Panc1 (cell line): ENCODE measurements at regions not wholly inside any gene's neighbourhood (a gene's known extent, or its start where the extent isn't known, plus 50 kb on each side); places are given as distances from the start of the nearest gene placed in this dataset.

Experiments
- ATAC-seq: fragments of 200-7000 bp; cut with Tn5 transposase; 2 replicates; pipeline ENCODE4 v1.9.1; 2020; ENCODE audit warnings: mild to moderate bottlenecking, moderate library complexity
- BruUV-seq: library from RNA; stranded (reverse); fragments of 400-500 nt; replicated peaks from 2 replicates; lab custom pipeline; 2021; lab: Mats Ljungman, UMichigan
- CTCF ChIA-PET: fragments of 300-600 bp; sonication (Branson Sonifier 250); formaldehyde crosslinking; loops from one replicate; lab custom pipeline; 2022; ENCODE audit warnings: antibody characterized with exemption; lab: Charles Lee
- POLR2A ChIA-PET: fragments of 300-600 bp; sonication (Branson Sonifier 250); formaldehyde crosslinking; loops from one replicate; lab custom pipeline; 2022; ENCODE audit warnings: antibody characterized with exemption; lab: Charles Lee
- DNase-seq: peaks from one replicate; pipeline ENCODE4 v3.0.0-alpha.2; 2010; ENCODE audit warnings: low read depth, low spot score
- H3K27ac ChIP-seq: 2 replicates; pipeline ENCODE4 v1.5.1; 2011; ENCODE audit warnings: mild to moderate bottlenecking, low read length, inconsistent platforms
- H3K27me3 ChIP-seq: fragments of 200-500 bp; sonication (Bioruptor generic); 2 replicates; pipeline ENCODE4 v1.6.0; 2014; ENCODE audit warnings: low read length, inconsistent platforms; ENCODE audit not compliant: control insufficient read depth, insufficient read depth
- H3K36me3 ChIP-seq: fragments of 200-500 bp; sonication (Bioruptor generic); 2 replicates; pipeline ENCODE4 v1.5.1; 2014; ENCODE audit warnings: inconsistent platforms, mild to moderate bottlenecking, low read length, moderate library complexity; ENCODE audit not compliant: control insufficient read depth, insufficient read depth
- H3K4me1 ChIP-seq: 2 replicates; pipeline ENCODE4 v1.5.1; 2011; ENCODE audit warnings: inconsistent platforms, mild to moderate bottlenecking, low read length, moderate library complexity; ENCODE audit not compliant: control insufficient read depth, insufficient read depth
- H3K4me3 ChIP-seq, 2 experiments: 2 replicates each; pipeline ENCODE4 v1.5.1; 2011 to 2012; ENCODE audit warnings: low read depth in 2 of 2, low read length in 2 of 2, mild to moderate bottlenecking in 2 of 2, inconsistent platforms in 1 of 2, moderate library complexity in 1 of 2
- H3K9me3 ChIP-seq: fragments of 200-500 bp; sonication (Bioruptor generic); 2 replicates; pipeline ENCODE4 v1.5.1; 2014; ENCODE audit warnings: low read depth, mild to moderate bottlenecking, inconsistent platforms, low read length, moderate library complexity; ENCODE audit not compliant: control insufficient read depth, insufficient read depth
- CTCF ChIP-seq: fragments of 450-650 bp; IDR thresholded peaks from 2 replicates; pipeline ENCODE4 v1.5.1; 2017; ENCODE audit warnings: mild to moderate bottlenecking
- POLR2AphosphoS5 ChIP-seq: IDR thresholded peaks from 2 replicates; pipeline ENCODE4 v1.6.1; 2012; ENCODE audit warnings: mild to moderate bottlenecking, low read depth, low read length, moderate library complexity
- REST ChIP-seq, 2 experiments: IDR thresholded peaks; 2 replicates each; pipeline ENCODE4 v1.6.1; 2011 to 2012; ENCODE audit warnings: low read depth in 2 of 2, control low read depth in 1 of 2, low read length in 1 of 2, mild to moderate bottlenecking in 1 of 2, moderate library complexity in 1 of 2; ENCODE audit not compliant: insufficient read depth in 1 of 2
- SIN3A ChIP-seq: IDR thresholded peaks from 2 replicates; pipeline ENCODE4 v1.6.1; 2012; ENCODE audit warnings: low read depth, mild to moderate bottlenecking, low read length, moderate library complexity, borderline replicate concordance; ENCODE audit not compliant: insufficient read depth
- TCF7L2 ChIP-seq: IDR thresholded peaks from 2 replicates; pipeline ENCODE4 v1.6.1; 2011; ENCODE audit warnings: mild to moderate bottlenecking, low read depth, low read length, inconsistent platforms
- in situ Hi-C: cut with HindIII; loops from 2 replicates; pipeline ENCODE4 v1.10.0; 2016; ENCODE audit warnings: low sequenced_read_pairs, low pct_unique_long_range_greater_than_20kb
- intact Hi-C: fragments of 100-400 bp; cut with micrococcal nuclease; formaldehyde crosslinking; loops from one replicate; pipeline ENCODE4 v1.10.0; 2022; ENCODE audit not compliant: unreplicated experiment

GRCh38 chr10:128710098-128710797 is 584.0 kb upstream of the MKI67 start:
- Histone ChIP-seq H3K4me3 (no peak overlapping the region), H3K27me3 (no peaks in the 10 kb centered on the region), H3K4me1 (no peaks in the 10 kb centered on the region), H3K36me3 (no peaks in the 10 kb centered on the region), H3K9me3 (no peaks in the 10 kb centered on the region), H3K27ac (no peak overlapping the region)
- in situ Hi-C loops = no loop called here
- intact Hi-C loops = no loop called here
- ATAC-seq (no peak), DNase-seq (no peak)
- ChIA-PET POLR2A (no interaction called here), CTCF (no interaction called here)
- TF ChIP-seq REST (IDR thresholded peaks at IDR 0.05; ENCODE audit: insufficient read depth in 1 of 2, low read depth in 2 of 2, low read length in 1 of 2) = no peak
- TF ChIP-seq CTCF = no peak
- no peak for TF ChIP-seq SIN3A
- no peak for TF ChIP-seq POLR2AphosphoS5
- BruUV-seq = no TSS peak

- no peak for TF ChIP-seq REST (IDR thresholded peaks at IDR 0.05; ENCODE audit: insufficient read depth in 1 of 2, low read depth in 2 of 2, low read length in 1 of 2)
- no peak for TF ChIP-seq POLR2AphosphoS5
- TF ChIP-seq CTCF = no peak
- no peak for TF ChIP-seq TCF7L2
- TF ChIP-seq SIN3A = no peak
- Histone ChIP-seq H3K4me1 (no peaks in the 10 kb centered on the region), H3K36me3 (no peaks in the 10 kb centered on the region), H3K27ac (no peak overlapping the region), H3K27me3 (no peaks in the 10 kb centered on the region), H3K4me3 (no peak overlapping the region), H3K9me3 (no peaks in the 10 kb centered on the region)
- in situ Hi-C loops (no loop called here), intact Hi-C loops (no loop called here)
- ChIA-PET CTCF (interaction anchor here (0.6 kb wide), 1 partner anchor 1730 kb away, joined by 7 read pairs; no protein-coding TSS in a partner anchor), POLR2A (no interaction called here)
- DNase-seq (no peak), ATAC-seq (no peak)
- BruUV-seq = no TSS peak
Measured at GRCh38 chr10:128710798-128711183, 584.6 kb upstream of the MKI67 start.
